HG02885 (cell line): ENCODE measurements at regions not wholly inside any gene's neighbourhood (a gene's known extent, or its start where the extent isn't known, plus 50 kb on each side); places are given as distances from the start of the nearest gene placed in this dataset.

ENCODE experiments used
- ATAC-seq: cut with Tn5 transposase; IDR thresholded peaks from one replicate; pipeline ENCODE4 v1.9.1; 2021; ENCODE audit warnings: mild to moderate bottlenecking; ENCODE audit not compliant: unreplicated experiment, poor library complexity

- no peak for ATAC-seq
These were observed 106.7 kb upstream of the SLC28A3 start for GRCh38 chr9:84447305-84447704.

GRCh38 chr9:84450029-84450428 lies 109.5 kb upstream of the SLC28A3 start:
- ATAC-seq: no peak

- no peak for ATAC-seq
These were observed 116.0 kb upstream of the SLC28A3 start for GRCh38 chr9:84456527-84456926.

GRCh38 chr9:84460695-84461094 lies 120.1 kb upstream of the SLC28A3 start:
- ATAC-seq: no peak

GRCh38 chr9:84463272-84463671 lies 122.7 kb upstream of the SLC28A3 start:
- no peak for ATAC-seq

- no peak for ATAC-seq
These were observed 126.2 kb upstream of the SLC28A3 start for GRCh38 chr9:84466580-84467285.

- ATAC-seq: no peak
These were observed 131.3 kb upstream of the SLC28A3 start for GRCh38 chr9:84471816-84472215.

GRCh38 chr9:84478996-84479395 lies 138.4 kb upstream of the SLC28A3 start:
- ATAC-seq: no peak

GRCh38 chr9:84480071-84480470 lies 139.5 kb upstream of the SLC28A3 start:
- ATAC-seq: no peak

- ATAC-seq: no peak
These were observed 140.7 kb upstream of the SLC28A3 start for GRCh38 chr9:84481231-84481630.

GRCh38 chr9:84481636-84482218 lies 141.2 kb upstream of the SLC28A3 start:
- ATAC-seq: no peak

GRCh38 chr9:84482607-84483006 lies 142.0 kb upstream of the SLC28A3 start:
- no peak for ATAC-seq

GRCh38 chr9:84484172-84484571 lies 143.6 kb upstream of the SLC28A3 start:
- ATAC-seq: no peak

- no peak for ATAC-seq
These were observed 145.0 kb upstream of the SLC28A3 start for GRCh38 chr9:84485539-84485938.

GRCh38 chr9:84486663-84487062 lies 146.1 kb upstream of the SLC28A3 start:
- ATAC-seq: no peak

- ATAC-seq: no peak
These were observed 149.8 kb upstream of the SLC28A3 start for GRCh38 chr9:84490206-84490841.

- ATAC-seq: no peak
These were observed 150.3 kb upstream of the SLC28A3 start for GRCh38 chr9:84490842-84491325.

GRCh38 chr9:84492366-84493159 lies 152.0 kb upstream of the SLC28A3 start:
- no peak for ATAC-seq

- no peak for ATAC-seq
These were observed 152.9 kb upstream of the SLC28A3 start for GRCh38 chr9:84493284-84493947.

GRCh38 chr9:84499969-84500582 lies 159.5 kb upstream of the SLC28A3 start:
- peak; percentile 98 for ATAC-seq
